Neural cell (in vitro differentiated cells): ENCODE measurements at regions not wholly inside any gene's neighbourhood (a gene's known extent, or its start where the extent isn't known, plus 50 kb on each side); places are given as distances from the start of the nearest gene placed in this dataset.

Source experiments
- TF ChIP-seq, protein P1 (sequence below): IDR thresholded peaks from 2 replicates; pipeline ENCODE4 v1.6.1; 2012; ENCODE audit warnings: borderline replicate concordance
- TF ChIP-seq, protein P2 (sequence below): fragments of 450-650 bp; IDR thresholded peaks from 2 replicates; pipeline ENCODE4 v1.5.1; 2014; ENCODE audit warnings: antibody characterized with exemption, mild to moderate bottlenecking, moderate library complexity; ENCODE audit not compliant: poor library complexity, severe bottlenecking

DNA sequence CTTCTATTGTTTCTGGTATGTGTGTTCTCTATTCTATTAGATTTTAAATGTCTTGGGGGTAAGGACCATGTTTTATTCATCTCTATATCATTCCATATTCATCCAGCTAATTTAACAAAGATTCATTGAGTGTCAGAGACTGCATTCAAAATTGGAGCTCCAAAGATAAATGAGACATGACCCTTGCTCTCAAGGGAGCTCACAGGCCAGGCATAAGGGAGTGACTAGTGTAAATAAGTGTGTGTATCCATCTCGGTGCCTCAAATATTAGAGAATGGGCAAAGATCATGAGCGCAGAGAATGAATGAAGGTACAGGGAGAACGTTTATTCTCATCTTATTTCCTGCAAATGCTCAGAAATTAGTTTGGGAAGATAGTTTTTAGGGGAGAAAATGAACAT lies 150.1 kb upstream of the CASK start:
- TF ChIP-seq, protein P1, sequence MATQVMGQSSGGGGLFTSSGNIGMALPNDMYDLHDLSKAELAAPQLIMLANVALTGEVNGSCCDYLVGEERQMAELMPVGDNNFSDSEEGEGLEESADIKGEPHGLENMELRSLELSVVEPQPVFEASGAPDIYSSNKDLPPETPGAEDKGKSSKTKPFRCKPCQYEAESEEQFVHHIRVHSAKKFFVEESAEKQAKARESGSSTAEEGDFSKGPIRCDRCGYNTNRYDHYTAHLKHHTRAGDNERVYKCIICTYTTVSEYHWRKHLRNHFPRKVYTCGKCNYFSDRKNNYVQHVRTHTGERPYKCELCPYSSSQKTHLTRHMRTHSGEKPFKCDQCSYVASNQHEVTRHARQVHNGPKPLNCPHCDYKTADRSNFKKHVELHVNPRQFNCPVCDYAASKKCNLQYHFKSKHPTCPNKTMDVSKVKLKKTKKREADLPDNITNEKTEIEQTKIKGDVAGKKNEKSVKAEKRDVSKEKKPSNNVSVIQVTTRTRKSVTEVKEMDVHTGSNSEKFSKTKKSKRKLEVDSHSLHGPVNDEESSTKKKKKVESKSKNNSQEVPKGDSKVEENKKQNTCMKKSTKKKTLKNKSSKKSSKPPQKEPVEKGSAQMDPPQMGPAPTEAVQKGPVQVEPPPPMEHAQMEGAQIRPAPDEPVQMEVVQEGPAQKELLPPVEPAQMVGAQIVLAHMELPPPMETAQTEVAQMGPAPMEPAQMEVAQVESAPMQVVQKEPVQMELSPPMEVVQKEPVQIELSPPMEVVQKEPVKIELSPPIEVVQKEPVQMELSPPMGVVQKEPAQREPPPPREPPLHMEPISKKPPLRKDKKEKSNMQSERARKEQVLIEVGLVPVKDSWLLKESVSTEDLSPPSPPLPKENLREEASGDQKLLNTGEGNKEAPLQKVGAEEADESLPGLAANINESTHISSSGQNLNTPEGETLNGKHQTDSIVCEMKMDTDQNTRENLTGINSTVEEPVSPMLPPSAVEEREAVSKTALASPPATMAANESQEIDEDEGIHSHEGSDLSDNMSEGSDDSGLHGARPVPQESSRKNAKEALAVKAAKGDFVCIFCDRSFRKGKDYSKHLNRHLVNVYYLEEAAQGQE = no peak
- TF ChIP-seq, protein P2, sequence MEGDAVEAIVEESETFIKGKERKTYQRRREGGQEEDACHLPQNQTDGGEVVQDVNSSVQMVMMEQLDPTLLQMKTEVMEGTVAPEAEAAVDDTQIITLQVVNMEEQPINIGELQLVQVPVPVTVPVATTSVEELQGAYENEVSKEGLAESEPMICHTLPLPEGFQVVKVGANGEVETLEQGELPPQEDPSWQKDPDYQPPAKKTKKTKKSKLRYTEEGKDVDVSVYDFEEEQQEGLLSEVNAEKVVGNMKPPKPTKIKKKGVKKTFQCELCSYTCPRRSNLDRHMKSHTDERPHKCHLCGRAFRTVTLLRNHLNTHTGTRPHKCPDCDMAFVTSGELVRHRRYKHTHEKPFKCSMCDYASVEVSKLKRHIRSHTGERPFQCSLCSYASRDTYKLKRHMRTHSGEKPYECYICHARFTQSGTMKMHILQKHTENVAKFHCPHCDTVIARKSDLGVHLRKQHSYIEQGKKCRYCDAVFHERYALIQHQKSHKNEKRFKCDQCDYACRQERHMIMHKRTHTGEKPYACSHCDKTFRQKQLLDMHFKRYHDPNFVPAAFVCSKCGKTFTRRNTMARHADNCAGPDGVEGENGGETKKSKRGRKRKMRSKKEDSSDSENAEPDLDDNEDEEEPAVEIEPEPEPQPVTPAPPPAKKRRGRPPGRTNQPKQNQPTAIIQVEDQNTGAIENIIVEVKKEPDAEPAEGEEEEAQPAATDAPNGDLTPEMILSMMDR = no peak
